ENCODE measurements at regions not wholly inside any gene's neighbourhood (a gene's known extent, or its start where the extent isn't known, plus 50 kb on each side); places are given as distances from the start of the nearest gene placed in this dataset.

DNA sequence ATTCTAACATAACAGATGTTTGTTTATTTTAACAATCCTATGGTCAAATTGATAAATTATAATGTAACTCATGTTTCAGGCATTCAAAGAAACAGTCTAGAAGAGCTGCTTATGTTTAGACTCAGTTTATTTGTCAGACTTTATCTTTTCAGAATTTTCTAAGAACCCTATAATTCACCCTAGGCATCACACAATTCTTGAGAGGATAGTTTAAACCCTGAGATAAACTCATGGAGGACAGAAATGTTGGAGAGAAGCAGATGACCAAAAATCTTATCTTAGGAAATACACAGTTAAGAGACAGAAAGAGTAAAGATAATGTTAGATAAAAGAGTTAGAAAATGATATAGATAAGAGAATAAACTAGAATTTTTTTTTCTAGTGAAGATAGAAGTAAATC, 1185.7 kb upstream of the SLC10A2 start:
- no peak for TF ChIP-seq POLR2A (IDR thresholded peaks at IDR 0.05)
- TF ChIP-seq, protein P1, sequence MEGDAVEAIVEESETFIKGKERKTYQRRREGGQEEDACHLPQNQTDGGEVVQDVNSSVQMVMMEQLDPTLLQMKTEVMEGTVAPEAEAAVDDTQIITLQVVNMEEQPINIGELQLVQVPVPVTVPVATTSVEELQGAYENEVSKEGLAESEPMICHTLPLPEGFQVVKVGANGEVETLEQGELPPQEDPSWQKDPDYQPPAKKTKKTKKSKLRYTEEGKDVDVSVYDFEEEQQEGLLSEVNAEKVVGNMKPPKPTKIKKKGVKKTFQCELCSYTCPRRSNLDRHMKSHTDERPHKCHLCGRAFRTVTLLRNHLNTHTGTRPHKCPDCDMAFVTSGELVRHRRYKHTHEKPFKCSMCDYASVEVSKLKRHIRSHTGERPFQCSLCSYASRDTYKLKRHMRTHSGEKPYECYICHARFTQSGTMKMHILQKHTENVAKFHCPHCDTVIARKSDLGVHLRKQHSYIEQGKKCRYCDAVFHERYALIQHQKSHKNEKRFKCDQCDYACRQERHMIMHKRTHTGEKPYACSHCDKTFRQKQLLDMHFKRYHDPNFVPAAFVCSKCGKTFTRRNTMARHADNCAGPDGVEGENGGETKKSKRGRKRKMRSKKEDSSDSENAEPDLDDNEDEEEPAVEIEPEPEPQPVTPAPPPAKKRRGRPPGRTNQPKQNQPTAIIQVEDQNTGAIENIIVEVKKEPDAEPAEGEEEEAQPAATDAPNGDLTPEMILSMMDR (IDR thresholded peaks at IDR 0.05): no peak

All from lower leg skin (tissue), 3 donors.